ENCODE measurements at regions not wholly inside any gene's neighbourhood (a gene's known extent, or its start where the extent isn't known, plus 50 kb on each side); places are given as distances from the start of the nearest gene placed in this dataset.

- no peaks in the 10 kb centered on the region for H3K9me3 Mint-ChIP-seq (ENCODE audit: low read depth)
- ATAC-seq, result no peak
- CTCF ChIA-PET, result no interaction called here
Measured at GRCh38 chr4:98210281-98210680, 50.9 kb upstream of the RAP1GDS1 start.

GRCh38 chr4:98209111-98209510, 52.1 kb upstream of the RAP1GDS1 start:
- peaks cover 3% of the 10 kb centered on the region for H3K4me1 Mint-ChIP-seq
- CTCF ChIA-PET, result no interaction called here

More at GRCh38 chr4:98210281-98210680, 50.9 kb upstream of the RAP1GDS1 start:
- H3K27ac Mint-ChIP-seq, result no peak overlapping the region
- H3K4me3 Mint-ChIP-seq, result no peak overlapping the region
- H3K4me1 Mint-ChIP-seq, result no peaks in the 10 kb centered on the region
- DNase-seq, result no peak
- peaks cover 2% of the 10 kb centered on the region for H3K27me3 Mint-ChIP-seq
- no peaks in the 10 kb centered on the region for H3K36me3 Mint-ChIP-seq

GRCh38 chr4:98204236-98204553, 57.0 kb upstream of the RAP1GDS1 start:
- H3K4me3 Mint-ChIP-seq, result peak overlapping the region; percentile 26
- ATAC-seq (peak; percentile 53), DNase-seq (no peak)
- peaks cover 13% of the 10 kb centered on the region for H3K9me3 Mint-ChIP-seq (ENCODE audit: low read depth)
- peaks cover 12% of the 10 kb centered on the region for H3K4me1 Mint-ChIP-seq
- peak overlapping the region; percentile 71 for H3K27ac Mint-ChIP-seq
- peaks cover 5% of the 10 kb centered on the region for H3K36me3 Mint-ChIP-seq
- CTCF ChIA-PET, result no interaction called here
- no peaks in the 10 kb centered on the region for H3K27me3 Mint-ChIP-seq

More at GRCh38 chr4:98209111-98209510, 52.1 kb upstream of the RAP1GDS1 start:
- Mint-ChIP-seq H3K27me3 (no peaks in the 10 kb centered on the region), H3K36me3 (no peaks in the 10 kb centered on the region), H3K9me3 (ENCODE audit: low read depth) (no peaks in the 10 kb centered on the region), H3K4me3 (no peak overlapping the region), H3K27ac (no peak overlapping the region)
- ATAC-seq (no peak), DNase-seq (no peak)

GRCh38 chr4:98203332-98204235, 57.6 kb upstream of the RAP1GDS1 start:
- H3K36me3 Mint-ChIP-seq, result peaks cover 5% of the 10 kb centered on the region
- H3K27ac Mint-ChIP-seq, result peak overlapping the region; percentile 71
- H3K9me3 Mint-ChIP-seq (ENCODE audit: low read depth), result peaks cover 13% of the 10 kb centered on the region
- CTCF ChIA-PET, result no interaction called here
- no peaks in the 10 kb centered on the region for H3K27me3 Mint-ChIP-seq
- ATAC-seq (peak; percentile 45), DNase-seq (no peak)
- peaks cover 12% of the 10 kb centered on the region for H3K4me1 Mint-ChIP-seq
- H3K4me3 Mint-ChIP-seq, result peak overlapping the region; percentile 26

- Mint-ChIP-seq H3K4me1 (peaks cover 12% of the 10 kb centered on the region), H3K4me3 (peak overlapping the region; percentile 26), H3K36me3 (peaks cover 5% of the 10 kb centered on the region), H3K27me3 (no peaks in the 10 kb centered on the region), H3K9me3 (ENCODE audit: low read depth) (peaks cover 13% of the 10 kb centered on the region), H3K27ac (no peak overlapping the region)
- no peak for DNase-seq
- CTCF ChIA-PET, result no interaction called here
- no peak for ATAC-seq
Measured at GRCh38 chr4:98202907-98203306, 58.3 kb upstream of the RAP1GDS1 start.

- DNase-seq, result no peak
- CTCF ChIA-PET, result no interaction called here
- peaks cover 10% of the 10 kb centered on the region for H3K4me1 Mint-ChIP-seq
- H3K4me3 Mint-ChIP-seq, result no peak overlapping the region
- H3K36me3 Mint-ChIP-seq, result peaks cover 8% of the 10 kb centered on the region
- ATAC-seq, result no peak
- no peaks in the 10 kb centered on the region for H3K27me3 Mint-ChIP-seq
- no peak overlapping the region for H3K27ac Mint-ChIP-seq
- peaks cover 20% of the 10 kb centered on the region for H3K9me3 Mint-ChIP-seq (ENCODE audit: low read depth)
Measured at GRCh38 chr4:98199247-98199646, 56.0 kb upstream of the STPG2 start.

- no peak overlapping the region for H3K27ac Mint-ChIP-seq
- peaks cover 17% of the 10 kb centered on the region for H3K9me3 Mint-ChIP-seq (ENCODE audit: low read depth)
- DNase-seq (no peak), ATAC-seq (no peak)
- peaks cover 12% of the 10 kb centered on the region for H3K36me3 Mint-ChIP-seq
- H3K4me3 Mint-ChIP-seq, result no peak overlapping the region
- H3K27me3 Mint-ChIP-seq, result no peaks in the 10 kb centered on the region
- CTCF ChIA-PET, result interaction anchor here (1.1 kb wide), 1 partner anchor 41 kb away, joined by 3 read pairs; no protein-coding TSS in a partner anchor
- H3K4me1 Mint-ChIP-seq, result no peaks in the 10 kb centered on the region
Measured at GRCh38 chr4:98195005-98195404, 51.7 kb upstream of the STPG2 start.

- CTCF ChIA-PET, result interaction anchor here (0.6 kb wide), 1 partner anchor 757 kb away, joined by 3 read pairs; no protein-coding TSS in a partner anchor
- H3K9me3 Mint-ChIP-seq (ENCODE audit: low read depth), result peaks cover 17% of the 10 kb centered on the region
- ATAC-seq (no peak), DNase-seq (no peak)
- no peaks in the 10 kb centered on the region for H3K27me3 Mint-ChIP-seq
- H3K4me3 Mint-ChIP-seq, result no peak overlapping the region
- peaks cover 12% of the 10 kb centered on the region for H3K36me3 Mint-ChIP-seq
- H3K27ac Mint-ChIP-seq, result no peak overlapping the region
- H3K4me1 Mint-ChIP-seq, result no peaks in the 10 kb centered on the region
Measured at GRCh38 chr4:98193459-98194105, 50.3 kb upstream of the STPG2 start.
